ENCODE measurements at regions not wholly inside any gene's neighbourhood (a gene's known extent, or its start where the extent isn't known, plus 50 kb on each side); places are given as distances from the start of the nearest gene placed in this dataset.

GRCh38 chr12:92253301-92253700 is 107.7 kb upstream of the BTG1 start:
- CTCF ChIA-PET, result no interaction called here
- no peak overlapping the region for H3K4me3 Mint-ChIP-seq (ENCODE audit: low read depth, unreplicated experiment)
- H3K27me3 Mint-ChIP-seq (ENCODE audit: unreplicated experiment), result no peaks in the 10 kb centered on the region
- no peak for DNase-seq
- no TSS peak for BruUV-seq (replicated peaks)
- no peak overlapping the region for H3K27ac Mint-ChIP-seq (ENCODE audit: unreplicated experiment)
- no peak for TF ChIP-seq CTCF (IDR thresholded peaks at IDR 0.05; ENCODE audit: unreplicated experiment)
- no peaks in the 10 kb centered on the region for H3K9me3 Mint-ChIP-seq (ENCODE audit: low read depth, unreplicated experiment)
- H3K4me1 Mint-ChIP-seq (ENCODE audit: low read depth, unreplicated experiment), result no peaks in the 10 kb centered on the region
- intact Hi-C loops (cut with micrococcal nuclease; ENCODE audit: unreplicated experiment), result no loop called here
- H3K36me3 Mint-ChIP-seq (ENCODE audit: insufficient read depth, unreplicated experiment), result no peaks in the 10 kb centered on the region

GRCh38 chr12:92248977-92249376 is 103.3 kb upstream of the BTG1 start:
- intact Hi-C loops (cut with micrococcal nuclease; ENCODE audit: unreplicated experiment), result no loop called here
- DNase-seq, result no peak
- H3K27ac Mint-ChIP-seq (ENCODE audit: unreplicated experiment), result no peak overlapping the region
- H3K36me3 Mint-ChIP-seq (ENCODE audit: insufficient read depth, unreplicated experiment), result no peaks in the 10 kb centered on the region
- no peaks in the 10 kb centered on the region for H3K27me3 Mint-ChIP-seq (ENCODE audit: unreplicated experiment)
- no TSS peak for BruUV-seq (replicated peaks)
- TF ChIP-seq CTCF (IDR thresholded peaks at IDR 0.05; ENCODE audit: unreplicated experiment), result no peak
- no peaks in the 10 kb centered on the region for H3K9me3 Mint-ChIP-seq (ENCODE audit: low read depth, unreplicated experiment)
- H3K4me1 Mint-ChIP-seq (ENCODE audit: low read depth, unreplicated experiment), result no peaks in the 10 kb centered on the region
- no peak overlapping the region for H3K4me3 Mint-ChIP-seq (ENCODE audit: low read depth, unreplicated experiment)
- CTCF ChIA-PET, result interaction anchor here (0.6 kb wide), 1 partner anchor 23 kb away, joined by 3 read pairs; no protein-coding TSS in a partner anchor

GRCh38 chr12:92244036-92244435 is 98.4 kb upstream of the BTG1 start:
- CTCF ChIA-PET, result no interaction called here
- Mint-ChIP-seq H3K27me3 (ENCODE audit: unreplicated experiment) (no peaks in the 10 kb centered on the region), H3K4me1 (ENCODE audit: low read depth, unreplicated experiment) (no peaks in the 10 kb centered on the region), H3K36me3 (ENCODE audit: insufficient read depth, unreplicated experiment) (no peaks in the 10 kb centered on the region), H3K4me3 (ENCODE audit: low read depth, unreplicated experiment) (no peak overlapping the region), H3K27ac (ENCODE audit: unreplicated experiment) (no peak overlapping the region), H3K9me3 (ENCODE audit: low read depth, unreplicated experiment) (no peaks in the 10 kb centered on the region)
- intact Hi-C loops (cut with micrococcal nuclease; ENCODE audit: unreplicated experiment), result no loop called here
- no peak for TF ChIP-seq CTCF (IDR thresholded peaks at IDR 0.05; ENCODE audit: unreplicated experiment)
- DNase-seq, result no peak
- BruUV-seq (replicated peaks), result no TSS peak

GRCh38 chr12:92242907-92243306 is 97.3 kb upstream of the BTG1 start:
- Mint-ChIP-seq H3K36me3 (ENCODE audit: insufficient read depth, unreplicated experiment) (no peaks in the 10 kb centered on the region), H3K27ac (ENCODE audit: unreplicated experiment) (no peak overlapping the region), H3K4me1 (ENCODE audit: low read depth, unreplicated experiment) (no peaks in the 10 kb centered on the region), H3K9me3 (ENCODE audit: low read depth, unreplicated experiment) (no peaks in the 10 kb centered on the region), H3K27me3 (ENCODE audit: unreplicated experiment) (no peaks in the 10 kb centered on the region), H3K4me3 (ENCODE audit: low read depth, unreplicated experiment) (no peak overlapping the region)
- no peak for DNase-seq
- no peak for TF ChIP-seq CTCF (IDR thresholded peaks at IDR 0.05; ENCODE audit: unreplicated experiment)
- intact Hi-C loops (cut with micrococcal nuclease; ENCODE audit: unreplicated experiment), result no loop called here
- CTCF ChIA-PET, result no interaction called here
- BruUV-seq (replicated peaks), result no TSS peak

Measured in Calu3 (cell line).